ENCODE measurements at regions not wholly inside any gene's neighbourhood (a gene's known extent, or its start where the extent isn't known, plus 50 kb on each side); places are given as distances from the start of the nearest gene placed in this dataset.
"Not testable (repeated sequence)": the region's sequence is repeated elsewhere in the genome, so short reads cannot be mapped to it uniquely, and the experiment has no call there.

GRCh38 chr10:28906934-28907333 lies 229.6 kb downstream of the BAMBI start:
- intact Hi-C loops (cut with DNase I) = no loop called here
- DNase-seq (ENCODE audit: missing footprints) (no peak), ATAC-seq (no peak)

- ATAC-seq (no peak), DNase-seq (ENCODE audit: missing footprints) (no peak)
- intact Hi-C loops (cut with DNase I) = no loop called here
Measured at GRCh38 chr10:28909875-28910274, 232.6 kb downstream of the BAMBI start.

GRCh38 chr10:28910956-28911355 lies 233.6 kb downstream of the BAMBI start:
- intact Hi-C loops (cut with DNase I) = no loop called here
- ATAC-seq (no peak), DNase-seq (ENCODE audit: missing footprints) (no peak)

GRCh38 chr10:28911511-28911910 lies 234.2 kb downstream of the BAMBI start:
- ATAC-seq; intact Hi-C loops (cut with DNase I); DNase-seq (ENCODE audit: missing footprints): not testable (repeated sequence)

- no peak for ATAC-seq
- intact Hi-C loops (cut with DNase I) = no loop called here
- no peak for DNase-seq (ENCODE audit: missing footprints)
Measured at GRCh38 chr10:28912017-28912783, 234.9 kb downstream of the BAMBI start.

- intact Hi-C loops (cut with DNase I) = no loop called here
- no peak for ATAC-seq
- DNase-seq (ENCODE audit: missing footprints) = no peak
Measured at GRCh38 chr10:28913436-28914237, 236.3 kb downstream of the BAMBI start.

- DNase-seq (ENCODE audit: missing footprints) = no peak
- no peak for ATAC-seq
- intact Hi-C loops (cut with DNase I) = no loop called here
Measured at GRCh38 chr10:28914701-28915100, 237.4 kb downstream of the BAMBI start.

- DNase-seq (ENCODE audit: missing footprints) = no peak
- ATAC-seq = no peak
- intact Hi-C loops (cut with DNase I) = no loop called here
Measured at GRCh38 chr10:28915989-28916588, 238.8 kb downstream of the BAMBI start.

GRCh38 chr10:28920091-28920490 lies 242.8 kb downstream of the BAMBI start:
- no peak for DNase-seq (ENCODE audit: missing footprints)
- intact Hi-C loops (cut with DNase I) = loop anchor here (10.0 kb wide), 1 partner anchor 65 kb away; no protein-coding TSS in a partner anchor
- ATAC-seq = no peak

- no peak for ATAC-seq
- intact Hi-C loops (cut with DNase I) = loop anchor here (10.0 kb wide), 1 partner anchor 63 kb away; no protein-coding TSS in a partner anchor
- DNase-seq (ENCODE audit: missing footprints) = no peak
Measured at GRCh38 chr10:28922127-28922526, 244.8 kb downstream of the BAMBI start.

GRCh38 chr10:28922861-28923260 lies 245.5 kb downstream of the BAMBI start:
- intact Hi-C loops (cut with DNase I) = loop anchor here (10.0 kb wide), 1 partner anchor 62 kb away; no protein-coding TSS in a partner anchor

GRCh38 chr10:28924717-28925116 lies 247.4 kb downstream of the BAMBI start:
- ATAC-seq = no peak
- intact Hi-C loops (cut with DNase I) = loop anchor here (10.0 kb wide), 1 partner anchor 60 kb away; no protein-coding TSS in a partner anchor
- DNase-seq (ENCODE audit: missing footprints) = no peak

More at GRCh38 chr10:28922861-28923260, 245.5 kb downstream of the BAMBI start:
- DNase-seq (ENCODE audit: missing footprints) (no peak), ATAC-seq (no peak)

GRCh38 chr10:28925121-28925663 lies 247.9 kb downstream of the BAMBI start:
- ATAC-seq (peak; percentile 80), DNase-seq (ENCODE audit: missing footprints) (peak; percentile 71)
- intact Hi-C loops (cut with DNase I) = loop anchor here (10.0 kb wide), 1 partner anchor 60 kb away; no protein-coding TSS in a partner anchor

GRCh38 chr10:28926932-28927331 lies 249.6 kb downstream of the BAMBI start:
- intact Hi-C loops (cut with DNase I) = loop anchor here (10.0 kb wide), 1 partner anchor 58 kb away; no protein-coding TSS in a partner anchor
- DNase-seq (ENCODE audit: missing footprints) (no peak), ATAC-seq (no peak)

- intact Hi-C loops (cut with DNase I) = loop anchor here (10.0 kb wide), 1 partner anchor 56 kb away; no protein-coding TSS in a partner anchor
- ATAC-seq = no peak
- no peak for DNase-seq (ENCODE audit: missing footprints)
Measured at GRCh38 chr10:28928484-28928883, 251.2 kb downstream of the BAMBI start.

- intact Hi-C loops (cut with DNase I) = loop anchor here (10.0 kb wide), 1 partner anchor 55 kb away; no protein-coding TSS in a partner anchor
- ATAC-seq = no peak
- no peak for DNase-seq (ENCODE audit: missing footprints)
Measured at GRCh38 chr10:28929942-28930341, 252.6 kb downstream of the BAMBI start.

- DNase-seq (ENCODE audit: missing footprints) = no peak
- ATAC-seq = peak; percentile 81
- intact Hi-C loops (cut with DNase I) = no loop called here
Measured at GRCh38 chr10:28930514-28931495, 253.5 kb downstream of the BAMBI start.

- DNase-seq (ENCODE audit: missing footprints) = no peak
- ATAC-seq = no peak
- intact Hi-C loops (cut with DNase I) = no loop called here
Measured at GRCh38 chr10:28935061-28935460, 257.7 kb downstream of the BAMBI start.

Measured in Right ventricle myocardium inferior (tissue), 1 donor.